ENCODE measurements at regions not wholly inside any gene's neighbourhood (a gene's known extent, or its start where the extent isn't known, plus 50 kb on each side); places are given as distances from the start of the nearest gene placed in this dataset.
"Not testable (repeated sequence)": the region's sequence is repeated elsewhere in the genome, so short reads cannot be mapped to it uniquely, and the experiment has no call there.

DNA sequence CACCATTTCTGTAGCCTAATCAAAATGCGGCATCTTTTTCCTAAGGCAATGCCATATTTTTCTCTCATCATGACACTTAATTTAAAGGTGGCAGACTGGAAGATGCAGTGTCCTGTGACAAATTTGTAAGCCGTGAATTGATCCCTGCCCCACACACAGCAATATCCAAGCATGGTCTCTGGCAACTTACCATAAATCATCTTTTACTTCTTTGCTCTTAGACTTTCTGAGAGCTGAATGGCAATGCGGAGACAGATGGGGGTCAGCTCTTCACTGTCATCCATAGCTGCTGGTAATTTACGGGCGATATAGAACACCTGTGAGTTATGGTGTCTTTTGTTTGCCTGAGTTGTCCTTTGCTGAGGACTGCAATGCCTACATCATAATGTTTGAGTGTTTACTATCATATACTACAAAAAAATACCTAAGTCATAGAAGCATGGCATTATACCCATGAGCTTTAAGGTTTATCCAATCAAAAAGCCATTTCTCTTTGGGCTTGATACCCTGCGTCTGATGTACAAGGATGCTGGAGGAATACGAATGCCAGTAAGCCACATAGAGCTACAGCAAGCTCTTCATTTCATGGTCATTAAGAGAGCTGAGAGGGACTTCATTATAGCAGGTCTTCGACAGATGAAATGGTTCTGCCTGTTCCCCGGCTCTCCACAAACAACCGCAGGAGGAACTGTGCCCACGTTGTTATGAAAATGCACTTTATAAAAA lies 148.1 kb downstream of the TRIML1 start:
- no peak for DNase-seq

GRCh38 chr4:188289531-188290125 lies 150.4 kb downstream of the TRIML1 start:
- no peak for DNase-seq

DNA sequence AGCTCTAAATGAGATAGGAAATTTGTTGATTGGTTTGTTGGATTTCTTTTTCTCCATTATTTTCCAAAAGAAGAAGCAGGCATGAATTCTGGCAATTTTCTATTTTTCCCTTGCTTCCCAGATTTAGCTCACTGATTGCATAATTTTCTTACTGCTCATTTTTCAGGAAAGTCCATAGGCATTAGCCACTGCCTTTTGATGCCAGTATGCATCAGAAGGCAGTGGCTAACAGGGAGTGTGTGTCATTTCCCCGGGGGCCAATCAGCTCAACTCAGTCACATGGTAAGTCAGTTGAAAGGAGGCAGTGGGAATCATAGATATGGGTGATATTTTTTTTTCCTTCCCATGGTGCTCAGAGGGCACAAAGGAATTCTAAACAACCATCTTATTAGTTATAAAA lies 156.7 kb downstream of the TRIML1 start:
- no peak for DNase-seq

GRCh38 chr4:188296331-188296730 lies 157.1 kb downstream of the TRIML1 start:
- no peak for DNase-seq

GRCh38 chr4:188297873-188298272 lies 158.6 kb downstream of the TRIML1 start:
- no peak for DNase-seq

DNA sequence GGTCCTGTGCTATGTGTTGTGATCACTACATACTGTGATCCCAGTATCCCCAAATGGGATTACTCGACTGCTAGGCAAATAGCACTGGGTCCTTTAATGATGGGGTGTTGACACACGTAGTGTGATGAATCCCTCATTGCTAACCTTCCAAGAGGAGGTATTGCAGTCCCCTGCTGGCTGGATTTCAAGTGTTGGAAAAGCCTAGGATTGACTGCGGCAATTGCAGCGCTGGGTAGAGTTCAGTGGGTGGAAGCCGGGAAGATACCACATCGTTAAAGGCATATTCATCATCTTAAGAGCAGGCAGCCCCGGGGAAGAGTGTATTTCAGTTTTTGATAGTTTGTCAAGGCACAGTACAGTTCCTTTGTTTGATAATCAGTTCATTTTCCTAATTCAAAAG lies 159.9 kb downstream of the TRIML1 start:
- no peak for DNase-seq

DNA sequence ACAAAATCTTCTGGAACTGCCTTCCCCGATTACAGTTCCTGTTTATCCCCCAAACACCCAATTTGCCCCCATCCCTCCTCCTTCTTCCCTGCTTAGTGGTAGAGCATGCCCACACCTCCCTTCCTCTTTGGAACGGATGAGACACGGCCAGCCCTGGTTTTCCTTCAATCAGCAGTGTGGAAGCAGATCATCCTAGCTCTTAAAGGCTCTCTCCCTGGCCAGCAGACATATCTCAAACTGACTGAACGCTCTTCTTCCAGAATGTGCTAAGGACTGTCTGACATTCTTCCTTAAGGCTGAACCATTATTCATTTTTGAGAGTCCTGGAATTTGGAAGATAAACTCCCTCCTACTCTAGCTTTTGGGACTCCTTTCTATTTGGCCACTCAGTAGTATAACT lies 161.1 kb downstream of the TRIML1 start:
- DNase-seq = no peak

DNA sequence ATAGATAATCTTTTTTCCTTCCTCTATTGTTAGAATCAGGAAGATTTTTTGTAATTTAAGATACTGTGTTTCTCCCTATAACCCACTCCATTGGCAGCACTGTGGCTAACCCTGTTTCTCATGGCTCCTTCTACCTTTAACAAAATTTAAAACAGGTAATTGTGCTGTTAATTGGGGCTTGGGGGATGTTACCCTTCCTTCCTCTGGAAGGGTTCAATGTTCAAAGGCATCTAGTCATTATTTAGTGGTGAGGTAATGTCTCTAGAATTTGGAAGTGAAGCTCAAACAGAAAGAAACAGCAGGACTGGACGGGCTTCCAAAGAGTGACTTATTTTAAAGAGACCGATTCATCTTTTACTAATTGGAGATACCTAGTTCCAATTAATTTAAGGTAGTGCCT lies 166.4 kb downstream of the TRIML1 start:
- no peak for DNase-seq

DNA sequence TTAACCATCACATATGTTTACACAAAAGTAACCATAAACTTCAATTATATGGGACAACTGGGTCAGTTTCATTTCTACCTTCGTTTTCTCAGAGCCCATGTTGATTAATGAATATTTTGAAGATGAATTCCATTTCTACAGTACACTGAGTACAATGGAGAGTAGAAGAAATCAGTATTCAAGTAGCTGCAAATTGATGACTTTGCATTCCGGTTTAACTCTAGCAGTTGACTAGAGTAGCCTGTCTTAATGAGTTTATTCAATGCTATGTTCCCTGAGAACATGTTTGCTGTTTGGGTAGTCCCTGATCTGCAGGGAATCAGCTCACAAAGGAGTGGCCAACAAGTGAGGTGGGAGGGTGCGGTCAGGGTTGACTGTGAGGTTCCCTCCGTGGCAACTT lies 168.3 kb downstream of the TRIML1 start:
- DNase-seq = no peak

- DNase-seq = no peak
These were observed 168.9 kb downstream of the TRIML1 start for GRCh38 chr4:188308142-188308541.

- DNase-seq = no peak
These were observed 177.2 kb downstream of the TRIML1 start for GRCh38 chr4:188316391-188316790.

DNA sequence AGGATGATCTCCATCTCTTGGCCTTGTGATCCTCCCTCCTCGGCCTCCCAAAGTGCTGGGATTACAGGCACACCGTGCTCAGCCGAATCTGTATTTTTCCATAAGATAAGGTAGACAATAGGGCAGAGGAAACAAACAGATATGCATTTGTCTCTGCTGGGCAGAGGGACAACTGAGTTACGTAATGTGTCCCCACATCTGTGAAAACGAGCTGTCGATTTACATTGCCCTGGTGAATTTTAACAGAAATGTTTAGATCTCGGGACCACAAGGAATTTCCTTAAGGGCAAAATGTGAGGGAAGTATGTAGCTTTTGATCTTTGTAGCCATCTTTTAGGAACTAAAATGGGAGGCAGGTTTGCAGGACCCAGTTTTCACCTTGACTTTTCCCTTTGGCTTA lies 189.7 kb downstream of the TRIML1 start:
- DNase-seq = no peak

GRCh38 chr4:188329521-188329920 lies 190.3 kb downstream of the TRIML1 start:
- DNase-seq = no peak

DNA sequence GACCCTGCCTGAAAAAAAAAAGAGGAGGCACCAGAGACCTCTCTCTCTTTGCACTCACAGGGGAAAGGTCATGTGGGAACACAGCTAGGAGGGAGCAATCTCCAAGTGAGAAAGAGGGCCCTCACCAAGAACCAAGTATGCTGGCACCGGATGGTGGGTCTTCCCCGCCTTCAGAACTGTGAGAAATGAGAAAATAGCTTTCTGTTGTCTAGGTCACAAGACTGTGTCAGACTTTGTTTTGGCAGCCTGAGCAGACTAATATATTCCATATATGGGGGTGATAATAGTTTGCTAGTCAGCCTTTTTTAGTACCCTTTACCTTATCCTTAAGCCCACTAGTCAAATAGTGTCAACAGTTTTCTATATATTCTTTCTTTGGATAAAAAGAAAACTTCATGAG lies 193.0 kb downstream of the TRIML1 start:
- DNase-seq = no peak

- DNase-seq = no peak
These were observed 197.7 kb downstream of the TRIML1 start for GRCh38 chr4:188336891-188337290.

- DNase-seq = no peak
These were observed 202.2 kb downstream of the TRIML1 start for GRCh38 chr4:188341428-188341827.

- DNase-seq = no peak
These were observed 207.0 kb downstream of the TRIML1 start for GRCh38 chr4:188346171-188346809.

DNA sequence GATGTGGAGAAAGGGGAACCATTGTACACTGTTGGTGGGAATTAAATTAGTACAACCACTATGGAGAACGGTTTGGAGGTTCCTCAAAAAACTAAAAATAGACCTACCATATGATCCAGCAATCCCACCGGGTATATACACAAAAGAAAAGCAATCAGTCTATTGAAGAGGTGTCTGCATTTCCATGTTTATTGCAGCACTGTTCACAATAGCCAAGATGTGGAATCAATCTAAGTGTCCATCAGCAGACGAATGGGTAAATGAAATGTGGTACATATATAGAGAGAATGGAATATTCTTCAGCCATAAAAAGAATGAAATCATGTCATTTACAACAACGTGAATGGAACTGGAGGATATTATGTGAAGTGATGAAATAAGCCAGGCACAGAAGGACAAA lies 208.1 kb downstream of the TRIML1 start:
- no peak for DNase-seq

GRCh38 chr4:188349569-188349968 lies 210.3 kb downstream of the TRIML1 start:
- not testable (repeated sequence) for DNase-seq

- no peak for DNase-seq
These were observed 224.0 kb downstream of the TRIML1 start for GRCh38 chr4:188363196-188363595.

DNA sequence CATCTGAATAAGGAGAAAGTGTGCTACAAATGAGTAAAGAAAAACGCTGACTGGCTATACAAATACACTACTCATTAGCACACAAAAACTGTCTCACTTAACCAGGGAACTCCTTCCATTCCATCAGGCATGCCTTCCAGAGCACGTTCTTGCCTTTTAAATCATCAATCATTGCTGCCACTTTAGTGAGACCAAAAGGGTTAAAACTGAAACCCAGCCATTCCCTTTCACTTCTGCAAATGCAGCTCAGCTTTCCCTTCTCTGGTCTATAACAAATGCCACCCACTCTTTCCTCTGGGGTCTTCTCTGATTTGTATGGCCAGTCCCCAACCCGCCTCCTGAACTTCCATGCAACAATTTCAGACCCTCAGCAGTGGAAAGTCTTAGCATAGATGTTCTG lies 231.5 kb downstream of the TRIML1 start:
- DNase-seq = no peak

DNA sequence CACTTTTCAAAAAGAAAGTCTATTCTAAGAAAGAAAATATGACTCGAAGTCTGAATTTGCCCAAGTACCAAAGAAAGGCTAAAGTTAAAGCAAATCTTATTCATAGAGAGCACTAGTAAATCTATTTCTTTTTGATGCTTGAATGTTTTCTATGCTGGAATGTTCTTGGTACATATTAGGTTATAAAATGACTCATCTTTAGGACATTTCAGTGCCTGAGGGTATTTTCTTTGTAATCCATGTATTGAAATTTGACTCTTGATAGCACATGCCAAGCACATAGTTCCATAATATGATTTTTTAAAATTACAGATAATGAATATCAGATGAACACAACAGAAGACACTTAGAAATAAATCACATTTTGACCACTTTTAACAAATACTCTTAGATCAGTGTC lies 232.8 kb downstream of the TRIML1 start:
- no peak for DNase-seq

- no peak for DNase-seq
These were observed 233.6 kb downstream of the TRIML1 start for GRCh38 chr4:188372829-188373228.

DNA sequence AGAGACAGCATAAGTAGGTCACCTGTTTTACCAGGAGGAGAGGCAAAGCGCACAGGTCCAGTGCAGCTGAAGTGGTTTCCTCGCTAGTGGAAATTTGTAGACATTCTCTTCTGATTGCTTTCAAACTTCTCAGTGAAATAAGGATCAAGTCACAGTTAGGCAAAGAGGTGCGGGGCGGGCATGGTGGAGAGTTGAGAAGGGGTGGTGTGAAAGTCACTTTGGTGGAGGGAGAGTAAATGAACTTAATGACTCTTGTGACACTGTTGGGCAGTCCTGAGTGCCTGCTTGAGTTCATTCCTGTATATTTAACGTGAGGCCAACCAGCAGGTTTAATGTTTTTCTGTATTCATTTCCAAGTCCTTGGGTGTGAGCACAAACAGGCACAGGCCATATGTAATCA lies 235.6 kb downstream of the TRIML1 start:
- no peak for DNase-seq

DNA sequence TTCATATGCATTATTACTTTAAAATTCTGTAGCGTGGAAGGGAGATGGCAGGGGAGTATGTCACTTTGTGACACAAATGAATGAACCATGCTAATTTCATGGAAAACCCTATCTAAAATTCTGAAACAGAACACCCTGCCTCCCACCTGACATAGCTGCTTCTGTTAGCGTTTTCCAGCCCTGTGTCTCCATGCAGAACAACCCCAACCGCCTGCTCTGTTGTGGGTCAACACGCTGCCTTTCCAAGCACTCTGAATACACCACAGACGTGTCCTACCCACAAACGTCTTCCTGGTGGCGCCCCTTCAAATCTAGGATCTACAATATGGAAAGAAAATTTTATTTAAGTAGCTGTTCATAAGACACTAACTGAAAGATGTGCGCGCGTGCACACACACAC lies 238.6 kb downstream of the TRIML1 start:
- DNase-seq = no peak

Data from CD4-positive, alpha-beta T cell treated with Interleukin-15 for 1 hour (primary cell).